Coronary artery (tissue), 2 donors: ENCODE measurements at regions not wholly inside any gene's neighbourhood (a gene's known extent, or its start where the extent isn't known, plus 50 kb on each side); places are given as distances from the start of the nearest gene placed in this dataset.

Source experiments
- DNase-seq: peaks from one replicate; pipeline ENCODE4 v3.0.0-alpha.2; 2017; ENCODE audit warnings: low spot score
- H3K27ac ChIP-seq, 2 donors: fragments of 200-600 bp; sonication (generic); one replicate each; pipeline ENCODE4 v1.5.1; 2016 to 2019
- H3K4me3 ChIP-seq: fragments of 200-600 bp; sonication (generic); 2 replicates; pipeline ENCODE4 v1.5.1; 2016; ENCODE audit warnings: mild to moderate bottlenecking, moderate library complexity
- CTCF ChIP-seq: fragments of 200-600 bp; sonication (generic); IDR thresholded peaks from one replicate; pipeline ENCODE4 v1.5.1; 2019; ENCODE audit warnings: antibody characterized with exemption

GRCh38 chr7:70925411-70926115, 206.4 kb upstream of the GALNT17 start:
- Histone ChIP-seq H3K4me3 (no peak overlapping the region), H3K27ac (no peak overlapping the region)
- TF ChIP-seq CTCF: no peak
- no peak for DNase-seq

- no peak for TF ChIP-seq CTCF
- Histone ChIP-seq H3K4me3 (no peak overlapping the region), H3K27ac (no peak overlapping the region)
- DNase-seq: no peak
Measured at GRCh38 chr7:70926666-70927065, 205.3 kb upstream of the GALNT17 start.

GRCh38 chr7:70935311-70935710, 196.6 kb upstream of the GALNT17 start:
- no peak for TF ChIP-seq CTCF
- H3K4me3 ChIP-seq: no peak overlapping the region
- no peak overlapping the region for H3K27ac ChIP-seq
- DNase-seq: peak; percentile 35

- no peak overlapping the region for H3K4me3 ChIP-seq
- peak; percentile 26 for DNase-seq
- H3K27ac ChIP-seq: no peak overlapping the region
- no peak for TF ChIP-seq CTCF
Measured at GRCh38 chr7:70935854-70936253, 196.1 kb upstream of the GALNT17 start.

DNA sequence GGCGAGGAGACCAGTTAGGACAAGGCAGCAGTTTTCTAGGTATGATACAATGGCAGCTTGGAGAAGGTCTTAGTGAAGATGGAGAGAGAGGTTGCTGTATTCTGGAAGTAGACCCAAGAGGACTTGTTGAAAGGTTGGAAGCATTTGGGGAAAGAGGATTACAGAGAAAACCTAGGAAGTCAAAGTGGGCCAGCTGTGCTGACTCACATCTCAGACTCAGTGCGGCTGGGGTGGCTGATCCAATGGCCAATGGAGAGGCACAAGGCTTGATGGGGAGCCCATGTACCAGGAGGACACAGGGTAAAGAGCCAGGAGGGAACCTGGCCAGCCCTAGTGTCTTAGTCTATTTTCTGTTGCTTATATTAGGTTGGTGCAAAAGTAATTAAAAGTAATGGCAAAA, 194.5 kb upstream of the GALNT17 start:
- DNase-seq: peak; percentile 35
- no peak for TF ChIP-seq CTCF
- Histone ChIP-seq H3K27ac (no peak overlapping the region), H3K4me3 (no peak overlapping the region)

- no peak overlapping the region for H3K4me3 ChIP-seq
- DNase-seq: peak; percentile 7
- H3K27ac ChIP-seq: no peak overlapping the region
- no peak for TF ChIP-seq CTCF
Measured at GRCh38 chr7:70940597-70940996, 191.3 kb upstream of the GALNT17 start.

DNA sequence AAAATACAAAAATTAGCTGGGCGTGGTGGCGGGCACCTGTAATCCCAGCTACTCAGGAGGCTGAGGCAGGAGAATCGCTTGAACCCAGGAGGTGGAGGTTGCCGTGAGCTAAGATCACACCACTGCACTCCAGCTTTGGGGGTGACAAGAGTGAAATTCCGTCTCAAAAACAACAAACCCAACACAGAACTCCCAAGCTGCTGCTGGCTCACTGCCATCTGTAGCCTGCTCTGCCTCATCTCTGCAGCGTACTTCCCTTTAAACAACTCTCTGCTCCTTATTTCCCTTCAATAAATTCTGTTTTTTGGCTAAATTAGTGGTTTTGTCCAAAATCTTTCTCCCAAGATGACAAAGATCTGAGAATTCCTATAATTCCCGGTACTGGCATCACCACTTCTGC, 189.2 kb upstream of the GALNT17 start:
- no peak for TF ChIP-seq CTCF
- peak; percentile 9 for DNase-seq
- Histone ChIP-seq H3K4me3 (no peak overlapping the region), H3K27ac (no peak overlapping the region)
